AG09319 (cell line): ENCODE measurements at regions not wholly inside any gene's neighbourhood (a gene's known extent, or its start where the extent isn't known, plus 50 kb on each side); places are given as distances from the start of the nearest gene placed in this dataset.

ENCODE experiments used
- DNase-seq: peaks from one replicate; pipeline ENCODE4 v3.0.0-alpha.2; 2010; ENCODE audit warnings: low read depth; ENCODE audit errors: extremely low read depth
- TF ChIP-seq, protein P1 (sequence below): IDR thresholded peaks from 2 replicates; pipeline ENCODE4 v1.5.1; 2011; ENCODE audit warnings: low read depth, mild to moderate bottlenecking, inconsistent platforms, low read length, moderate library complexity

DNA sequence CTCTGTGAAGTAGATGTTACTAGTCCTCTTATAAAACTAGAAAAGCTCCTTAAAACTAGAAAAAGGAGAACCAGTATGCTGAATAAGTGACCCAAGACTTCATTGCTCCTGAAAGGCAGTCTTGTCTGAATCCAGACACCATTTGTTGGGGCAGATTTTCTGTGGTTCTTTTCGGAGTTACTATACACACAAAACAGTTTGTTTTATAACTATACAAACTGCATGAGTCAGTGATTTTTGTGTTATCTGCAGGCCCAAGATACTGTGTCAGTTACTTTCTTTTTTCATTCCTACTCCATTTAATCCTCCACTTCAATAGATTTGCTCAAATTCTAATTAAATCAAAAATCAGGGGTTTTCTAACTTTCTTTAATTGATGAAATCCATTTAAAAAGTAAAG, 244.6 kb downstream of the ARPP21 start:
- no peak for DNase-seq
- TF ChIP-seq, protein P1, sequence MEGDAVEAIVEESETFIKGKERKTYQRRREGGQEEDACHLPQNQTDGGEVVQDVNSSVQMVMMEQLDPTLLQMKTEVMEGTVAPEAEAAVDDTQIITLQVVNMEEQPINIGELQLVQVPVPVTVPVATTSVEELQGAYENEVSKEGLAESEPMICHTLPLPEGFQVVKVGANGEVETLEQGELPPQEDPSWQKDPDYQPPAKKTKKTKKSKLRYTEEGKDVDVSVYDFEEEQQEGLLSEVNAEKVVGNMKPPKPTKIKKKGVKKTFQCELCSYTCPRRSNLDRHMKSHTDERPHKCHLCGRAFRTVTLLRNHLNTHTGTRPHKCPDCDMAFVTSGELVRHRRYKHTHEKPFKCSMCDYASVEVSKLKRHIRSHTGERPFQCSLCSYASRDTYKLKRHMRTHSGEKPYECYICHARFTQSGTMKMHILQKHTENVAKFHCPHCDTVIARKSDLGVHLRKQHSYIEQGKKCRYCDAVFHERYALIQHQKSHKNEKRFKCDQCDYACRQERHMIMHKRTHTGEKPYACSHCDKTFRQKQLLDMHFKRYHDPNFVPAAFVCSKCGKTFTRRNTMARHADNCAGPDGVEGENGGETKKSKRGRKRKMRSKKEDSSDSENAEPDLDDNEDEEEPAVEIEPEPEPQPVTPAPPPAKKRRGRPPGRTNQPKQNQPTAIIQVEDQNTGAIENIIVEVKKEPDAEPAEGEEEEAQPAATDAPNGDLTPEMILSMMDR, result no peak

DNA sequence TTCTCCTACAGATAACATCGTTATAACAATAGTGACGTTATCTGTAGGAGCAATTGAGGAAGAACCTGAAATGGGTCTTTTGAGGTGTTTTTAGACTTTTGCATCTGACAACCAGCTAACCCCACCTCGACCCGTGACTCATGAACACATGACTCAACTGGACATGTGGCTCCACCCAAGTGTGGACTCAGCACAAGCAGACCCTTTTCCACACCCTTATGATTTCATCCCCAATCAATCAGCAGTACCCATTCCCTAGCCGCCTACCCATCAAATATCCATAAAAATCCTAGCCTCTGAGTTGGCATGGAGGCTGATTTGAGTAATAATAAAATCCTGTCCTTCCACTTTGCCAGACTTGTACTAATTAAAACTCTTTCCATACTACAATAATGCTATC, 255.4 kb downstream of the ARPP21 start:
- no peak for DNase-seq
- TF ChIP-seq, protein P1, result no peak

DNA sequence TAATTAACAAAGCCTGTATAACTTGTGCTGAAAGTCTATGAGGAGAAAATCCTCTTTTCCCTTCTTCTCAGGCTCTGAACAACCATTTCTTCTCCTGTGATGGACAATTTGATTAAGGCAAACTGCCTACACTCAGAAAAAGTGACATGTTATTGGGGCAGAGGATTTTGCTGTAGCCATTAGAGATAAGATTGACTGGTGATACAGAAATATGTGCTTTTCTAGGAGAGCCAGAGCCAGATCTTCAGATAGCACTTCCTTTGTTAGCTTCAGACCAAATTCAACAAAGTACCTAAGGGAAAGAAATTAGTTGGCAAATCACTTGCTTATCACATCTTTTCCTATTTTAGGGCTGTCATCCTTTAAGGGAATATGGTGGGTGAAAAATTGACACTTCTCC, 259.9 kb downstream of the ARPP21 start:
- TF ChIP-seq, protein P1, result no peak
- DNase-seq, result no peak

DNA sequence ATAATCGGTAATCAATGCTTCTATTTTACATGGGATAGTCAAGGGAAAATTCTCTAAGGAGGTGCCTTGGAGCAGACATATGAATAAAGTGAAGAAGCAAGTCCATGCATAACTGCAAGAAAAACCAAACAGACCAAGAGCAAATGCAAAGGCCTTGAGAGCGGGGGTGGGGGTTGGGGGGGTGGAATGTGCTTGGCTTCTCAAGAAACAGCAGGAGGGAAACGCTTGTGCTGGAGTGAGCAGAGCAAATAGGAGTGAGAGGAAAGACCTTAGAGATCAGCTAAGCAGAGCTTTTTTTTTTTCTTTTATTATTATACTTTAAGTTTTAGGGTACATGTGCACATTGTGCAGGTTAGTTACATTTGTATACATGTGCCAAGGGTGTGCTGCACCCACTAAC, 260.8 kb downstream of the ARPP21 start:
- DNase-seq, result no peak
- TF ChIP-seq, protein P1, result no peak

DNA sequence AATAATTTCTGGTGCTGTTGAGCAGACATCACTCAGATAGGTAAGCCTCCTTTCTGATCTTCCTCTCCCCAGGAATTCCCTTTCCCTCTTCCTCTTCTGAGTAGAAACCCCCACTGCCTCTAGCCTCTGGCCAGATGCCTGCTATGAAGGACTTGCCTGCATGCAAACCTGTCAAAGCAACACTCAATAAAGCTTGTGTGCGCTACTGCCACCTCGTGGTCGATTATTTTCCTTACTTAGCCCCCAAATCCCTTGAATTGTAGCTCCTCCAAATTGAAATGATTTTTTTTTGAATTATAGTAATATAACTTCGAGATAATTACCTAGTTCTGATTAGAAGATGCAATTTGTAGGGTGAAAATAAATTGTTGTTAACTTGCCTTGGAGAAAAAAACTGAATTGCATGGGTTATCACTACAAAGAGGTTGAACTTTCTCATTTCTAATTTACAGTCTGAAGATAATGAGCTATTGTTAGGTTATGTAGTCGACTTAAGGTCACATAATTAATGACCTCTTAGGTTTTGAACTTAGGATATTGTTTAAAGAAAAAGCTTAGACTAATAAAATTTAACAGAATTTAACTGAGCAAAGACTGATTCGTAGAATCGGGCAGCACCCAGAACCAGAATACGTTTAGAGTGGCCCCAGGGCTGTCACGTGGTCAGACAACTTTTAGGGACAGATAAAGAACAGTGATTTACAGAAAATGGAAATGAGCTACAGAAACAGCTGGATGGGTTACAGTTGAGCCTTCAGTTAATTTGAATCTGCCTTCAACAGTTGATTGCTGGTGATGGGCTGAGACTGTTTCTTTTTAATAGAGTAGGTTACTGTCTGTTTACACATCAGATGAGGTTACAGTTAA, 269.3 kb downstream of the ARPP21 start:
- TF ChIP-seq, protein P1, result peak; percentile 74
- peak; percentile 22 for DNase-seq

DNA sequence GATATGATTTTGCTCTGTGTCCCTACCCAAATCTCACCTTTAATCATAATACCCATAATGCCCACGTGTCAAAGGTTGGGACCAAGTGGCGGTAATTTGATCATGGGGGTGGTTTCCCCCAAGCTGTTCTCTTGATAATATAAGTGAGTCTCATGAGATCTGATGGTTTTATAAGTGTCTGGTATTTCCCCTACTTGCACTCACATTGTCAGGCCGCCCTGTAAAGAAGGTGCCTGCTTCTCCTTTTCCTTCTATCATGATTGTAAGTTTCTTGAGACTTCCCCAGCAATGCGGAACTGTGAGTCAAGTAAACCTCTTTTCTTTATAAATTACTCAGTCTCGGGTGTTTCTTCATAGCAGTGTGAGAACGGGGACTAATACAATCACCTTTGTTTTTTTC, 279.8 kb downstream of the ARPP21 start:
- DNase-seq, result no peak
- TF ChIP-seq, protein P1, result no peak

DNA sequence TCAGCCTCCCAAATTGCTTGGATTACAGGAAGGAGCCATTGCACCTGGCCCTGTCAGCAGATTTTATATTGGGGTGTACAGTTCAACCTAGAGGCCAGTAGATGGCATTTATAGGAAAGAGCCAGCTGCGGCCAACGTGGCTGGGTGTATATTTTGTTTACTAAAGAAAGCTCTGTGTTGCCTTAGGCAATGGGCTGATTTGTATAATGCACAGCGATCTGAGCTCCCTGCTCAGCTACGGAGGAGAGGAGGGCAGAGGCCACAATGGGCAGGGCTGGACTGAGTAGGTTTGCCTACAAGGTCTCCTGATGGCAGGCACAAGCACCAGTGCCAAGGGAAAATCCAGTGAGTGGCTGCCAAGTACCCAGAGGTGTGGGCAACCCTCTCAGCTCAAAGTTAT, 282.4 kb downstream of the ARPP21 start:
- TF ChIP-seq, protein P1, result no peak
- no peak for DNase-seq
